Endothelial cell of umbilical vein (primary cell): ENCODE measurements at regions not wholly inside any gene's neighbourhood (a gene's known extent, or its start where the extent isn't known, plus 50 kb on each side); places are given as distances from the start of the nearest gene placed in this dataset.

Source experiments
- EZH2 ChIP-seq: IDR thresholded peaks from 2 replicates; pipeline ENCODE4 v1.6.1; 2012; ENCODE audit warnings: borderline replicate concordance, low read depth, mild to moderate bottlenecking, moderate library complexity, low read length, inconsistent platforms; ENCODE audit not compliant: severe bottlenecking
- FOS ChIP-seq: IDR thresholded peaks from 2 replicates; pipeline ENCODE4 v1.6.1; 2011; ENCODE audit warnings: mild to moderate bottlenecking, low read length, moderate library complexity, borderline replicate concordance; ENCODE audit not compliant: insufficient read depth
- GATA2 ChIP-seq: IDR thresholded peaks from 2 replicates; pipeline ENCODE4 v1.7.0; 2011; ENCODE audit warnings: low read depth, mild to moderate bottlenecking, moderate library complexity, mixed read lengths, low read length; ENCODE audit not compliant: insufficient read length, insufficient read depth
- JUN ChIP-seq: IDR thresholded peaks from 2 replicates; pipeline ENCODE4 v1.6.1; 2011; ENCODE audit warnings: borderline replicate concordance, low read depth; ENCODE audit not compliant: insufficient read length, insufficient read depth
- MYC ChIP-seq: IDR thresholded peaks from one replicate; pipeline ENCODE4 v1.6.1; 2011; ENCODE audit warnings: mild to moderate bottlenecking, low read depth, low read length
- POLR2A ChIP-seq: IDR thresholded peaks from 2 replicates; pipeline ENCODE4 v1.6.1; 2012; ENCODE audit warnings: low read depth, mild to moderate bottlenecking, control low read depth, low read length
- POLR2AphosphoS5 ChIP-seq: IDR thresholded peaks from 2 replicates; pipeline ENCODE4 v1.6.1; 2012; ENCODE audit warnings: low read depth, mild to moderate bottlenecking, control low read depth, low read length, moderate library complexity; ENCODE audit not compliant: insufficient read depth
- TF ChIP-seq, protein P1 (sequence below), 2 donors: IDR thresholded peaks; 1 replicate in 1 of 2; 2 replicates in 1 of 2; pipeline ENCODE4 v1.5.1; 2011; ENCODE audit warnings: low read length in 2 of 2, mild to moderate bottlenecking in 2 of 2, moderate library complexity in 2 of 2, control low read depth in 1 of 2, inconsistent platforms in 1 of 2, low read depth in 1 of 2; ENCODE audit not compliant: insufficient read depth in 1 of 2; ENCODE audit errors: extremely low read depth in 1 of 2
- TF ChIP-seq, protein P2 (sequence below): IDR thresholded peaks from 2 replicates; pipeline ENCODE4 v1.6.1; 2011; ENCODE audit not compliant: insufficient read depth, insufficient read length

DNA sequence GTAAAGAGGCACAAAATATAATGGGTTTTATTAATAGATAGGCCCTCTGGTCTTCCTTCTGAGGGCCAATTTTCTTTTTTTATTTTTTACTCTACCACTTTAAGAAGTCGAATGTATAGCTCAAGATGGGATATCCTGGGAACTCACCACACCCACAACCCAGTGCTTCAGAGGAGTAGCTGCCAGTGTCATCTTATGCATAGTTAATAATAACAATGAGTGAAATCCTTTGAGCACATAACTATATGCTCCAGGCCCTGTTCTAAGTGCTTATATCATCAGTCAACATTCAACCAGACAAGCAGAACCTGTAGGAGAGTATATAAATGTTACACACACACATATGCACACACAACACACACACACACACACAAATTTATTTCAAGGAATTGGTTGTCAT, 150.3 kb upstream of the ACTBL2 start:
- TF ChIP-seq POLR2A (no peak), MYC (no peak), GATA2 (no peak), EZH2 (no peak), JUN (no peak), POLR2AphosphoS5 (no peak), FOS (no peak)
- TF ChIP-seq, protein P1, sequence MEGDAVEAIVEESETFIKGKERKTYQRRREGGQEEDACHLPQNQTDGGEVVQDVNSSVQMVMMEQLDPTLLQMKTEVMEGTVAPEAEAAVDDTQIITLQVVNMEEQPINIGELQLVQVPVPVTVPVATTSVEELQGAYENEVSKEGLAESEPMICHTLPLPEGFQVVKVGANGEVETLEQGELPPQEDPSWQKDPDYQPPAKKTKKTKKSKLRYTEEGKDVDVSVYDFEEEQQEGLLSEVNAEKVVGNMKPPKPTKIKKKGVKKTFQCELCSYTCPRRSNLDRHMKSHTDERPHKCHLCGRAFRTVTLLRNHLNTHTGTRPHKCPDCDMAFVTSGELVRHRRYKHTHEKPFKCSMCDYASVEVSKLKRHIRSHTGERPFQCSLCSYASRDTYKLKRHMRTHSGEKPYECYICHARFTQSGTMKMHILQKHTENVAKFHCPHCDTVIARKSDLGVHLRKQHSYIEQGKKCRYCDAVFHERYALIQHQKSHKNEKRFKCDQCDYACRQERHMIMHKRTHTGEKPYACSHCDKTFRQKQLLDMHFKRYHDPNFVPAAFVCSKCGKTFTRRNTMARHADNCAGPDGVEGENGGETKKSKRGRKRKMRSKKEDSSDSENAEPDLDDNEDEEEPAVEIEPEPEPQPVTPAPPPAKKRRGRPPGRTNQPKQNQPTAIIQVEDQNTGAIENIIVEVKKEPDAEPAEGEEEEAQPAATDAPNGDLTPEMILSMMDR (IDR thresholded peaks at IDR 0.05; ENCODE audit: extremely low read depth in 1 of 2, insufficient read depth in 1 of 2, low read depth in 1 of 2, low read length in 2 of 2), result no peak
- TF ChIP-seq, protein P2, sequence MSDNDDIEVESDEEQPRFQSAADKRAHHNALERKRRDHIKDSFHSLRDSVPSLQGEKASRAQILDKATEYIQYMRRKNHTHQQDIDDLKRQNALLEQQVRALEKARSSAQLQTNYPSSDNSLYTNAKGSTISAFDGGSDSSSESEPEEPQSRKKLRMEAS, result no peak
